SH-SY5Y (cell line): ENCODE measurements at regions not wholly inside any gene's neighbourhood (a gene's known extent, or its start where the extent isn't known, plus 50 kb on each side); places are given as distances from the start of the nearest gene placed in this dataset.

Experiments used
- GATA2 ChIP-seq: IDR thresholded peaks from 2 replicates; pipeline ENCODE4 v1.6.1; 2011; ENCODE audit warnings: mild to moderate bottlenecking, low read depth, low read length
- GATA3 ChIP-seq: IDR thresholded peaks from 2 replicates; pipeline ENCODE4 v1.6.1; 2011; ENCODE audit warnings: low read depth, mild to moderate bottlenecking, low read length, moderate library complexity

DNA sequence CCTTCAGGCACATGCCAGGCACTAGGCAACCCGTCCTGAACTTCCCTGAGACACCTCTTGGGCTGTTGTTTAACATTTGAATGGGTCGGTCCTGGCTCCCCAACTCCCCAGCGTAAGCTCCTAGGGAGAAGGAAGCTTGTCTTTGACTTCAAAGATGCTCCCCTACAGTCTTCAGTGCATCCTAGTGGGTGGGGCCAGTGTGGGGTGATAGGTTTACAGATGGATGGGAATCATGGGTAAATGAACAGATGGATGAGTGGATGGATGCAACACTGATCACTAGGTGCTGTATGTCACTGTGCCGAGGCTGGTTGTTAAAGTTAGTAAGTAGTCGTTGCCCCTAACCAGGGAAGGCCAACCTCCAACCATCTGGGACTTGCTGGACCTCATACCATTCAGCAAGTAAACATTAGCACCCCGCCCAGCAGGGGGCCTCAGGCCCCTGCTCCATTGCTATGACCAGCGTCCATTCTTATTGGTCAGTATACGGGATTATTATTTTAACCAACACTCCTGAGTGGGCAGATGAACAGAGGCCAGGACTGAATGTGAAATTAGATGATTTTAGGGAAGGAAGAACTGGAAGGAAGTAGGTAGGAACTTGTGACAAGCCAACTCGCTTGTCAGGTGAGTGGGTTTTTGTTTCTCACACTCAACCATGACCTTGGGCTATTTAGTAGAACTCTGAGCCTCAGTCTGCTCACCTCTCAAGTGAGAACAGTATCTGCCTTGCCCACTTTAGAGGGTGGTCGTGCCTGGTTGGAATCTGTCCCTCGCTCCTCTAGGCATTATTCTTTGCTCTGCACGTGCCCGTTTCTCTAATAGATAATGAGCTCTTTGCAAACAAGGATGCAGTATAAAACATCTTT is 82.9 kb upstream of the FOXP4 start:
- TF ChIP-seq GATA2 (no peak), GATA3 (no peak)
